HepG2 (cell line): ENCODE measurements at regions not wholly inside any gene's neighbourhood (a gene's known extent, or its start where the extent isn't known, plus 50 kb on each side); places are given as distances from the start of the nearest gene placed in this dataset.

Experiments
- ATAC-seq: fragments of 200-7000 bp; cut with Tn5 transposase; 3 replicates; pipeline ENCODE4 v1.9.1; 2020; ENCODE audit warnings: mild to moderate bottlenecking, moderate library complexity
- BruUV-seq: library from RNA; stranded (reverse); fragments of 400-500 nt; replicated peaks from 2 replicates; lab custom pipeline; 2021; lab: Mats Ljungman, UMichigan
- CTCF ChIA-PET: fragments of 300-600 bp; formaldehyde crosslinking; extraction: SDS; loops from one replicate; lab custom pipeline; 2021; ENCODE audit warnings: low total read pairs, inconsistent platforms, low intra/inter-chr PET ratio; lab: Yijun Ruan, JAX
- POLR2A ChIA-PET: fragments of 350-600 bp; sonication (Branson Sonifier 250); formaldehyde crosslinking; loops from one replicate; lab custom pipeline; 2020; ENCODE audit warnings: antibody characterized with exemption, inconsistent platforms; lab: Yijun Ruan, JAX
- DNase-seq: peaks from one replicate; pipeline ENCODE4 v3.0.0-alpha.2; 2015; ENCODE audit warnings: low spot score
- FAIRE-seq: peaks from 3 replicates; lab custom pipeline; 2011; peaks lifted over from hg19 to GRCh38; lab: Jason Lieb, UNC
- H2AFZ ChIP-seq: one replicate; pipeline ENCODE4 v1.6.1; 2011; ENCODE audit warnings: low read length, inconsistent platforms
- H3K27ac ChIP-seq: fragments of 300-600 bp; 3 replicates; pipeline ENCODE4 v1.8.0; 2011; ENCODE audit warnings: mixed run types, mild to moderate bottlenecking, mixed read lengths, low read length, inconsistent platforms; ENCODE audit not compliant: insufficient read depth; ENCODE audit errors: extremely low read length
- H3K27me3 ChIP-seq, 2 experiments: fragments of 200-600 bp in 1 of 2; 2 replicates in 1 of 2; 3 replicates in 1 of 2; pipeline versions ENCODE4 v1.6.0 to v1.8.0; 2011; ENCODE audit warnings: low read length in 2 of 2, mild to moderate bottlenecking in 2 of 2, moderate library complexity in 2 of 2, inconsistent platforms in 1 of 2; ENCODE audit not compliant: insufficient read depth in 2 of 2, control insufficient read depth in 1 of 2
- H3K36me3 ChIP-seq, 2 experiments: fragments of 200-600 bp in 1 of 2; replicated peaks in 1 of 2; 2 replicates in 1 of 2; 3 replicates in 1 of 2; pipeline versions ENCODE4 v1.5.1 to v1.8.0; 2011; ENCODE audit warnings: low read length in 2 of 2, inconsistent platforms in 1 of 2; ENCODE audit not compliant: insufficient read depth in 2 of 2, control insufficient read depth in 1 of 2
- H3K4me1 ChIP-seq: 2 replicates; pipeline ENCODE4 v1.5.1; 2012; ENCODE audit warnings: low read length, inconsistent platforms; ENCODE audit not compliant: insufficient read depth
- H3K4me2 ChIP-seq: 2 replicates; pipeline ENCODE4 v1.6.0; 2011; ENCODE audit warnings: low read depth, low read length, inconsistent platforms
- H3K4me3 ChIP-seq, 3 experiments: fragments of 200-600 bp in 1 of 3; sonication (generic), shearing (Covaris generic) in 1 of 3; replicated peaks in 1 of 3; 2 replicates each; pipeline ENCODE4 v1.5.1; 2011 to 2016; ENCODE audit warnings: low read length in 3 of 3, inconsistent platforms in 2 of 3, low read depth in 2 of 3, mild to moderate bottlenecking in 2 of 3, control low read depth in 1 of 3, mixed read lengths in 1 of 3; ENCODE audit not compliant: insufficient read depth in 1 of 3
- H3K79me2 ChIP-seq: one replicate; pipeline ENCODE4 v1.6.1; 2011; ENCODE audit warnings: low read length, inconsistent platforms; ENCODE audit not compliant: insufficient read depth
- H3K9ac ChIP-seq: 2 replicates; pipeline ENCODE4 v1.6.0; 2011; ENCODE audit warnings: mild to moderate bottlenecking, low read depth, low read length, inconsistent platforms; ENCODE audit not compliant: insufficient read depth
- H3K9me3 ChIP-seq: 2 replicates; pipeline ENCODE4 v1.5.1; 2012; ENCODE audit warnings: mild to moderate bottlenecking, low read length
- H4K20me1 ChIP-seq: 2 replicates; pipeline ENCODE4 v1.6.0; 2011; ENCODE audit warnings: inconsistent platforms, mild to moderate bottlenecking, low read length, moderate library complexity; ENCODE audit not compliant: insufficient read depth
- CBX5 ChIP-seq: sonication (generic); formaldehyde crosslinking; IDR thresholded peaks from 2 replicates; pipeline ENCODE4 v1.4.0; 2020; ENCODE audit warnings: missing genetic modification reagents, borderline replicate concordance
- DR1 ChIP-seq: sonication (generic); formaldehyde crosslinking; IDR thresholded peaks from 2 replicates; pipeline ENCODE4 v1.8.0; 2021; ENCODE audit warnings: mild to moderate bottlenecking, missing genetic modification reagents, inconsistent platforms
- ETV6 ChIP-seq: sonication (generic); formaldehyde crosslinking; conservative IDR thresholded peaks from 2 replicates; pipeline ENCODE4 v1.4.0; 2020; ENCODE audit warnings: missing genetic modification reagents
- KLF11 ChIP-seq: IDR thresholded peaks from 2 replicates; pipeline ENCODE4 v1.6.1; 2016; ENCODE audit warnings: missing compliant biosample characterization
- MTA3 ChIP-seq: sonication (generic); formaldehyde crosslinking; IDR thresholded peaks from 2 replicates; pipeline ENCODE4 v1.4.0; 2020; ENCODE audit warnings: missing genetic modification reagents
- NFE2L1 ChIP-seq: sonication (generic); formaldehyde crosslinking; IDR thresholded peaks from 2 replicates; pipeline ENCODE4 v1.4.0; 2020; ENCODE audit warnings: missing genetic modification reagents, mild to moderate bottlenecking, borderline replicate concordance
- TOE1 ChIP-seq: sonication (generic); formaldehyde crosslinking; IDR thresholded peaks from 2 replicates; pipeline ENCODE4 v1.4.0; 2020; ENCODE audit warnings: mild to moderate bottlenecking, missing genetic modification reagents
- YEATS2 ChIP-seq: sonication (generic); formaldehyde crosslinking; IDR thresholded peaks from 2 replicates; pipeline ENCODE4 v1.4.0; 2020; ENCODE audit warnings: missing genetic modification reagents, borderline replicate concordance
- ZIK1 ChIP-seq: sonication (generic); formaldehyde crosslinking; IDR thresholded peaks from 2 replicates; pipeline ENCODE4 v1.5.0; 2020; ENCODE audit warnings: mild to moderate bottlenecking, low read depth, missing genetic modification reagents, borderline replicate concordance
- ZNF251 ChIP-seq: sonication (generic); formaldehyde crosslinking; IDR thresholded peaks from 2 replicates; pipeline ENCODE4 v1.9.0; 2021; ENCODE audit warnings: mild to moderate bottlenecking, missing genetic modification reagents
- ZNF30 ChIP-seq: sonication (generic); formaldehyde crosslinking; IDR thresholded peaks from 2 replicates; pipeline ENCODE4 v1.5.0; 2020; ENCODE audit warnings: mild to moderate bottlenecking, missing genetic modification reagents
- ZNF382 ChIP-seq: sonication (generic); formaldehyde crosslinking; IDR thresholded peaks from 2 replicates; pipeline ENCODE4 v1.5.0; 2020; ENCODE audit warnings: missing genetic modification reagents, mild to moderate bottlenecking, borderline replicate concordance
- ZNF589 ChIP-seq: sonication (generic); formaldehyde crosslinking; conservative IDR thresholded peaks from 2 replicates; pipeline ENCODE4 v1.8.0; 2022; ENCODE audit warnings: mild to moderate bottlenecking, moderate library complexity, missing genetic modification reagents
- WGBS: methylation state at CpG from one replicate; pipeline ENCODE4 v1.1.6; 2017; ENCODE audit warnings: low lambda C conversion rate; 5-methylcytosine and 5-hydroxymethylcytosine counted together
- in situ Hi-C: cut with HindIII; loops from 2 replicates; pipeline ENCODE4 v1.10.0; 2017; ENCODE audit warnings: low pct_unique_long_range_greater_than_20kb; ENCODE audit not compliant: extremely low pct_ligation_motif_present
- intact Hi-C: fragments of 100-400 bp; cut with micrococcal nuclease; formaldehyde crosslinking; loops from one replicate; pipeline ENCODE4 v1.10.0; 2022; ENCODE audit not compliant: unreplicated experiment
- TF ChIP-seq, protein P1 (sequence below): sonication (generic); formaldehyde crosslinking; IDR thresholded peaks from 2 replicates; pipeline ENCODE4 v1.4.0; 2020; ENCODE audit warnings: mild to moderate bottlenecking, missing genetic modification reagents
- TF ChIP-seq, protein P2 (sequence below): sonication (generic); formaldehyde crosslinking; IDR thresholded peaks from 2 replicates; pipeline ENCODE4 v1.8.0; 2022; ENCODE audit warnings: missing genetic modification reagents, mild to moderate bottlenecking, inconsistent platforms, borderline replicate concordance
- TF ChIP-seq, protein P3 (sequence below): sonication (generic); formaldehyde crosslinking; IDR thresholded peaks from 2 replicates; pipeline ENCODE4 v1.4.0; 2020; ENCODE audit warnings: missing genetic modification reagents, borderline replicate concordance
- TF ChIP-seq, protein P4 (sequence below): sonication (generic); formaldehyde crosslinking; conservative IDR thresholded peaks from 2 replicates; pipeline ENCODE4 v1.4.0; 2020; ENCODE audit warnings: missing genetic modification reagents

DNA sequence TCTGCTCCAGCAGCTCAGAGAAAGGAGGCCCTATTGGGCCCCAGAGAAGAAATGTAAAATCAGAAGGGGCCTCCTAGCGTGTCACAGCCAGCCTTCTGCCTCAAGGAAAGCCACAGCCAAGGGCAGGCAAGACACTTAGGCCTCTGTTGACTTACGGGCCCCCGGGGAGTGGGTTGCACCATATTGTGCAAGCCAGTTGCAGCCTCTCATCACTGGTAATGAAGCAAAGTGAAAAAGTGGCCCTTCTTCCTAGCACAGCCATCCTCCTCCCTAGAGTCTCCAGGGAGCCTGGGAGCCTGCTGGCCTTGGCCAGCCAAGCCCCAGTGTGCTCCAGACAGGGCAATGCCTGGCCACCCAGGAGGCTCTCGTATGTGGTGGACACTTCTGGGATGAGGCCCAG lies 56.2 kb upstream of the GDF10 start:
- no peak for FAIRE-seq
- Histone ChIP-seq H3K4me1 (no peaks in the 10 kb centered on the region), H3K36me3 (no peaks in the 10 kb centered on the region), H3K4me3 (no peak overlapping the region), H3K9ac (no peak overlapping the region), H4K20me1 (no peaks in the 10 kb centered on the region), H3K4me2 (no peak overlapping the region), H3K79me2 (no peaks in the 10 kb centered on the region), H3K9me3 (no peaks in the 10 kb centered on the region), H2AFZ (no peak overlapping the region), H3K27me3 (peaks cover 1 to 10% of the 10 kb centered on the region in 2 experiments; a peak in 3 of 5 replicates), H3K27ac (no peak overlapping the region)
- DNase-seq = no peak
- in situ Hi-C loops (no loop called here), intact Hi-C loops (no loop called here)
- no peak for ATAC-seq
- TF ChIP-seq, protein P1, sequence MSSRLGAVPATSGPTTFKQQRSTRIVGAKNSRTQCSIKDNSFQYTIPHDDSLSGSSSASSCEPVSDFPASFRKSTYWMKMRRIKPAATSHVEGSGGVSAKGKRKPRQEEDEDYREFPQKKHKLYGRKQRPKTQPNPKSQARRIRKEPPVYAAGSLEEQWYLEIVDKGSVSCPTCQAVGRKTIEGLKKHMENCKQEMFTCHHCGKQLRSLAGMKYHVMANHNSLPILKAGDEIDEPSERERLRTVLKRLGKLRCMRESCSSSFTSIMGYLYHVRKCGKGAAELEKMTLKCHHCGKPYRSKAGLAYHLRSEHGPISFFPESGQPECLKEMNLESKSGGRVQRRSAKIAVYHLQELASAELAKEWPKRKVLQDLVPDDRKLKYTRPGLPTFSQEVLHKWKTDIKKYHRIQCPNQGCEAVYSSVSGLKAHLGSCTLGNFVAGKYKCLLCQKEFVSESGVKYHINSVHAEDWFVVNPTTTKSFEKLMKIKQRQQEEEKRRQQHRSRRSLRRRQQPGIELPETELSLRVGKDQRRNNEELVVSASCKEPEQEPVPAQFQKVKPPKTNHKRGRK (CRISPR knock-in tag) = no peak
- TF ChIP-seq ETV6 (CRISPR knock-in tag) (no peak), ZNF589 (CRISPR knock-in tag) (no peak), ZNF382 (CRISPR knock-in tag) (no peak), ZIK1 (CRISPR knock-in tag) (no peak), CBX5 (CRISPR knock-in tag) (no peak), ZNF251 (no peak), NFE2L1 (CRISPR knock-in tag) (no peak), ZNF30 (CRISPR knock-in tag) (no peak), MTA3 (no peak), KLF11 (CRISPR knock-in tag) (no peak), TOE1 (CRISPR knock-in tag) (no peak), DR1 (CRISPR knock-in tag) (no peak), YEATS2 (CRISPR knock-in tag) (no peak)
- TF ChIP-seq, protein P2, sequence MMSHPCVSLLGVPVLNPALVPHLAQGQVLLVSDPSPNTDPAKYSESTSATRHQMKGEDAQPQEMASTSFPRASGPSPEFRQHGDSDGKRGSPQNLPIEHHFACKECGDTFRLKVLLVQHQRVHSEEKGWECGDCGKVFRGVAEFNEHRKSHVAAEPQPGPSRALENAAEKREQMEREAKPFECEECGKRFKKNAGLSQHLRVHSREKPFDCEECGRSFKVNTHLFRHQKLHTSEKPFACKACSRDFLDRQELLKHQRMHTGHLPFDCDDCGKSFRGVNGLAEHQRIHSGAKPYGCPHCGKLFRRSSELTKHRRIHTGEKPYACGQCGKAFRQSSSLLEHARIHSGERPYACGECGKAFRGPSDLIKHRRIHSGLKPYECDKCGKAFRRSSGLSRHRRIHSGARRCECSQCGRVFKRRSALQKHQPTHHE = no peak
- TF ChIP-seq, protein P3, sequence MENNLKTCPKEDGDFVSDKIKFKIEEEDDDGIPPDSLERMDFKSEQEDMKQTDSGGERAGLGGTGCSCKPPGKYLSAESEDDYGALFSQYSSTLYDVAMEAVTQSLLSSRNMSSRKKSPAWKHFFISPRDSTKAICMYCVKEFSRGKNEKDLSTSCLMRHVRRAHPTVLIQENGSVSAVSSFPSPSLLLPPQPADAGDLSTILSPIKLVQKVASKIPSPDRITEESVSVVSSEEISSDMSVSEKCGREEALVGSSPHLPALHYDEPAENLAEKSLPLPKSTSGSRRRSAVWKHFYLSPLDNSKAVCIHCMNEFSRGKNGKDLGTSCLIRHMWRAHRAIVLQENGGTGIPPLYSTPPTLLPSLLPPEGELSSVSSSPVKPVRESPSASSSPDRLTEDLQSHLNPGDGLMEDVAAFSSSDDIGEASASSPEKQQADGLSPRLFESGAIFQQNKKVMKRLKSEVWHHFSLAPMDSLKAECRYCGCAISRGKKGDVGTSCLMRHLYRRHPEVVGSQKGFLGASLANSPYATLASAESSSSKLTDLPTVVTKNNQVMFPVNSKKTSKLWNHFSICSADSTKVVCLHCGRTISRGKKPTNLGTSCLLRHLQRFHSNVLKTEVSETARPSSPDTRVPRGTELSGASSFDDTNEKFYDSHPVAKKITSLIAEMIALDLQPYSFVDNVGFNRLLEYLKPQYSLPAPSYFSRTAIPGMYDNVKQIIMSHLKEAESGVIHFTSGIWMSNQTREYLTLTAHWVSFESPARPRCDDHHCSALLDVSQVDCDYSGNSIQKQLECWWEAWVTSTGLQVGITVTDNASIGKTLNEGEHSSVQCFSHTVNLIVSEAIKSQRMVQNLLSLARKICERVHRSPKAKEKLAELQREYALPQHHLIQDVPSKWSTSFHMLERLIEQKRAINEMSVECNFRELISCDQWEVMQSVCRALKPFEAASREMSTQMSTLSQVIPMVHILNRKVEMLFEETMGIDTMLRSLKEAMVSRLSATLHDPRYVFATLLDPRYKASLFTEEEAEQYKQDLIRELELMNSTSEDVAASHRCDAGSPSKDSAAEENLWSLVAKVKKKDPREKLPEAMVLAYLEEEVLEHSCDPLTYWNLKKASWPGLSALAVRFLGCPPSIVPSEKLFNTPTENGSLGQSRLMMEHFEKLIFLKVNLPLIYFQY = no peak
- TF ChIP-seq, protein P4, sequence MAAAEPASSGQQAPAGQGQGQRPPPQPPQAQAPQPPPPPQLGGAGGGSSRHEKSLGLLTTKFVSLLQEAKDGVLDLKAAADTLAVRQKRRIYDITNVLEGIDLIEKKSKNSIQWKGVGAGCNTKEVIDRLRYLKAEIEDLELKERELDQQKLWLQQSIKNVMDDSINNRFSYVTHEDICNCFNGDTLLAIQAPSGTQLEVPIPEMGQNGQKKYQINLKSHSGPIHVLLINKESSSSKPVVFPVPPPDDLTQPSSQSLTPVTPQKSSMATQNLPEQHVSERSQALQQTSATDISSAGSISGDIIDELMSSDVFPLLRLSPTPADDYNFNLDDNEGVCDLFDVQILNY = no peak
- ChIA-PET CTCF (no interaction called here), POLR2A (no interaction called here)
- WGBS = no CpG with 5 or more reads among the region's 4 CpGs
- BruUV-seq = no TSS peak
